Hepatocyte (in vitro differentiated cells): ENCODE measurements at regions not wholly inside any gene's neighbourhood (a gene's known extent, or its start where the extent isn't known, plus 50 kb on each side); places are given as distances from the start of the nearest gene placed in this dataset.

Experiments
- EZH2phosphoT487 ChIP-seq: fragments of 200-600 bp; sonication (generic); IDR thresholded peaks from one replicate; pipeline ENCODE4 v1.6.1; 2018; ENCODE audit warnings: antibody characterized with exemption, mild to moderate bottlenecking, low read depth, moderate library complexity; ENCODE audit not compliant: unreplicated experiment, severe bottlenecking
- TF ChIP-seq, protein P1 (sequence below): fragments of 200-600 bp; sonication (generic); IDR thresholded peaks from 2 replicates; pipeline ENCODE4 v1.5.1; 2016; ENCODE audit warnings: antibody characterized with exemption, mild to moderate bottlenecking; ENCODE audit not compliant: poor library complexity

DNA sequence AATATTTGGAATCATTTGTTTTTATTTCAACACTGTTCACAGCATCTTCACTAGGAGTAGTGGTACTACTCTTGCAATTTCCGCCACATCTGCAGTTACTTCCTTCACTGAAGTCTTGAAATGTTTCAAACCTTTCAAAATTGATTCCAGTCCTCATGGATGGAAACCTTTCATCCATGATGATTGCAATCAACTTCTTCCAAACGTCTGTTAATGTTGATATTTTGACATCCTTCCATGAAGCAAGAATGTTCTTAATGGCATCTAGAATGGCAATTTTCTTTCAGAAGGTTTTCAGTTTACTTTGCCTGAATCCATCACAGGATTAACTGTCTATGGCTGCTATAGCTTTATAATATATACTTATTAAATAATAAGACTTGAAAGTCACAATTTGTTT is 736.8 kb upstream of the CA10 start:
- TF ChIP-seq EZH2phosphoT487, result no peak
- TF ChIP-seq, protein P1, sequence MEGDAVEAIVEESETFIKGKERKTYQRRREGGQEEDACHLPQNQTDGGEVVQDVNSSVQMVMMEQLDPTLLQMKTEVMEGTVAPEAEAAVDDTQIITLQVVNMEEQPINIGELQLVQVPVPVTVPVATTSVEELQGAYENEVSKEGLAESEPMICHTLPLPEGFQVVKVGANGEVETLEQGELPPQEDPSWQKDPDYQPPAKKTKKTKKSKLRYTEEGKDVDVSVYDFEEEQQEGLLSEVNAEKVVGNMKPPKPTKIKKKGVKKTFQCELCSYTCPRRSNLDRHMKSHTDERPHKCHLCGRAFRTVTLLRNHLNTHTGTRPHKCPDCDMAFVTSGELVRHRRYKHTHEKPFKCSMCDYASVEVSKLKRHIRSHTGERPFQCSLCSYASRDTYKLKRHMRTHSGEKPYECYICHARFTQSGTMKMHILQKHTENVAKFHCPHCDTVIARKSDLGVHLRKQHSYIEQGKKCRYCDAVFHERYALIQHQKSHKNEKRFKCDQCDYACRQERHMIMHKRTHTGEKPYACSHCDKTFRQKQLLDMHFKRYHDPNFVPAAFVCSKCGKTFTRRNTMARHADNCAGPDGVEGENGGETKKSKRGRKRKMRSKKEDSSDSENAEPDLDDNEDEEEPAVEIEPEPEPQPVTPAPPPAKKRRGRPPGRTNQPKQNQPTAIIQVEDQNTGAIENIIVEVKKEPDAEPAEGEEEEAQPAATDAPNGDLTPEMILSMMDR, result no peak
